Calu3 (cell line): ENCODE measurements at regions not wholly inside any gene's neighbourhood (a gene's known extent, or its start where the extent isn't known, plus 50 kb on each side); places are given as distances from the start of the nearest gene placed in this dataset.

Source experiments
- BruUV-seq: library from RNA; stranded (reverse); fragments of 400-500 nt; replicated peaks from 2 replicates; lab custom pipeline; 2021; lab: Mats Ljungman, UMichigan
- CTCF ChIA-PET: fragments of 300-600 bp; sonication (Branson Sonifier 250); formaldehyde crosslinking; loops from one replicate; lab custom pipeline; 2022; ENCODE audit warnings: antibody characterized with exemption; lab: Charles Lee
- DNase-seq: peaks from one replicate; pipeline ENCODE4 v3.0.0; 2022
- H3K27ac Mint-ChIP-seq: one replicate; pipeline ENCODE4 v1.8.0; 2022; ENCODE audit warnings: mixed read lengths; ENCODE audit not compliant: unreplicated experiment
- H3K27me3 Mint-ChIP-seq: one replicate; pipeline ENCODE4 v1.8.0; 2022; ENCODE audit warnings: mixed read lengths; ENCODE audit not compliant: unreplicated experiment
- H3K36me3 Mint-ChIP-seq: one replicate; pipeline ENCODE4 v1.8.0; 2022; ENCODE audit warnings: mild to moderate bottlenecking, moderate library complexity, mixed read lengths; ENCODE audit not compliant: insufficient read depth, unreplicated experiment
- H3K4me1 Mint-ChIP-seq: one replicate; pipeline ENCODE4 v1.8.0; 2022; ENCODE audit warnings: mild to moderate bottlenecking, low read depth, mixed read lengths; ENCODE audit not compliant: unreplicated experiment
- H3K4me3 Mint-ChIP-seq: one replicate; pipeline ENCODE4 v1.8.0; 2022; ENCODE audit warnings: mild to moderate bottlenecking, low read depth, moderate library complexity, mixed read lengths; ENCODE audit not compliant: unreplicated experiment
- H3K9me3 Mint-ChIP-seq: one replicate; pipeline ENCODE4 v1.8.0; 2022; ENCODE audit warnings: low read depth, mixed read lengths; ENCODE audit not compliant: unreplicated experiment
- intact Hi-C: fragments of 100-400 bp; cut with micrococcal nuclease; formaldehyde crosslinking; loops from one replicate; pipeline ENCODE4 v1.10.0; 2022; ENCODE audit not compliant: unreplicated experiment
- TF ChIP-seq, protein P1 (sequence below): fragments of 200-600 bp; IDR thresholded peaks from one replicate; pipeline ENCODE4 v1.8.0; 2022; ENCODE audit warnings: antibody characterized with exemption; ENCODE audit not compliant: unreplicated experiment

DNA sequence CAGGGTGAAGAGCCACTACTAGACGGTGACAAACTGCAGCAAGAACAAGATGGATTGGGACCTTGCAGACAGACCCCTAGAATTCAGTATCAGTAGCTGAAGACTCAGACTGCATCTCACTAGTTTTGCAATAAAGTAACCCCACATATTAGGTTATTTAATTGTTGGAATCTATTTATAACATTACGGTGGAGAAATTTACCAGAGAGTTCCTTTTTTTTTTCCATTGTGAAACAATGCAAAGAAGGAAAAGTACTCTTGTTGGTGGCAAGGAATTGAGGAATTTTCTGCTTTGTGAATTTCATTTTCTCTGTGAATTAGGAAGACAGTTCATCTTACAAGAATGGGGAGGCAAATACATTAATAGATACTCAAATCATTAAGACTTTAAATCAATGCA lies 185.7 kb upstream of the PPFIA2 start:
- Mint-ChIP-seq H3K27me3 (no peaks in the 10 kb centered on the region), H3K27ac (no peak overlapping the region), H3K9me3 (peaks cover 3% of the 10 kb centered on the region), H3K4me3 (no peak overlapping the region), H3K4me1 (peaks cover 19% of the 10 kb centered on the region), H3K36me3 (no peaks in the 10 kb centered on the region)
- no TSS peak for BruUV-seq
- TF ChIP-seq, protein P1, sequence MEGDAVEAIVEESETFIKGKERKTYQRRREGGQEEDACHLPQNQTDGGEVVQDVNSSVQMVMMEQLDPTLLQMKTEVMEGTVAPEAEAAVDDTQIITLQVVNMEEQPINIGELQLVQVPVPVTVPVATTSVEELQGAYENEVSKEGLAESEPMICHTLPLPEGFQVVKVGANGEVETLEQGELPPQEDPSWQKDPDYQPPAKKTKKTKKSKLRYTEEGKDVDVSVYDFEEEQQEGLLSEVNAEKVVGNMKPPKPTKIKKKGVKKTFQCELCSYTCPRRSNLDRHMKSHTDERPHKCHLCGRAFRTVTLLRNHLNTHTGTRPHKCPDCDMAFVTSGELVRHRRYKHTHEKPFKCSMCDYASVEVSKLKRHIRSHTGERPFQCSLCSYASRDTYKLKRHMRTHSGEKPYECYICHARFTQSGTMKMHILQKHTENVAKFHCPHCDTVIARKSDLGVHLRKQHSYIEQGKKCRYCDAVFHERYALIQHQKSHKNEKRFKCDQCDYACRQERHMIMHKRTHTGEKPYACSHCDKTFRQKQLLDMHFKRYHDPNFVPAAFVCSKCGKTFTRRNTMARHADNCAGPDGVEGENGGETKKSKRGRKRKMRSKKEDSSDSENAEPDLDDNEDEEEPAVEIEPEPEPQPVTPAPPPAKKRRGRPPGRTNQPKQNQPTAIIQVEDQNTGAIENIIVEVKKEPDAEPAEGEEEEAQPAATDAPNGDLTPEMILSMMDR = no peak
- intact Hi-C loops = loop anchor here (5.0 kb wide), 1 partner anchor 237 kb away; no protein-coding TSS in a partner anchor
- CTCF ChIA-PET = no interaction called here
- no peak for DNase-seq

DNA sequence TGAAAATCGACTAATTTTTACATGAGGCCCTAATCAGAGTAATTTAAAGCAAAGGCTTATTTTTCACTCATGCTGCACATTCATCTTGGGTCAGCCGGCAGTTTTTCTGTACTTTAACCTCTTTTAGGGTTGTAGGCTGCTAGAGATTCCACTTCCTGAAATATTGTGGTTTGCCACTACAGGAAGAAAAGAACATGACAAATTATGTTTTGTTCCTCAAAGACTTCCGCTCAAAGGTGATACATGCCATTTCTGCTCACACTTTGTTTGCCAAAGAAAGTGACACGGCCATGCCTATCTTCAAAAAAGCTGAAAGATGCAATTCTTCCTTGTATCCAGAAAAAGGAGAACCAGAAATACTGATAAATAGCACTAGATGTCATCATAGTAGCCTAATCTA lies 183.4 kb upstream of the PPFIA2 start:
- BruUV-seq = no TSS peak
- Mint-ChIP-seq H3K4me3 (no peak overlapping the region), H3K27ac (peak overlapping the region; percentile 65), H3K9me3 (peaks cover 3% of the 10 kb centered on the region), H3K4me1 (peaks cover 19% of the 10 kb centered on the region), H3K27me3 (no peaks in the 10 kb centered on the region), H3K36me3 (no peaks in the 10 kb centered on the region)
- intact Hi-C loops = loop anchor here (2.0 to 5.0 kb wide), 2 partner anchors 240 to 384 kb away; no protein-coding TSS in a partner anchor
- CTCF ChIA-PET = no interaction called here
- TF ChIP-seq, protein P1 = no peak
- peak; percentile 14 for DNase-seq

DNA sequence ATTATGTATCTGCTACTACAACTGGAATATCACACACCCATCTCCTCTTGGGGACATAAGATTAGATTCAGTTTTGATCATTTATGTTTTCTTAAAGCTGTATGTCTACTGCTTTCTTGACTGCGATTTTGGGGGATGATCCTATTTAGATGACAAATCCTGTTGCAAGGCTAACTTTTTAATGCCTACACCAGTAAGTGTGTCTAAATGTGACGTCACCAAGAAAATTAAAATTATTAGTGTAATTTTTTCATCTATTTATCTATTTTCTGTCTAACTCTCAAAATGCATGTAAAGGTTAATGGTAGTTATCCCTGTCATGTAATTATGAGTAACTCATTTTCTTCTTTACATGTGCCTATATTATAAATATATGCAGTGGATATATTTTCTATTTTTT lies 170.9 kb upstream of the PPFIA2 start:
- no peak for DNase-seq
- no peaks in the 10 kb centered on the region for H3K27me3 Mint-ChIP-seq
- H3K36me3 Mint-ChIP-seq = no peaks in the 10 kb centered on the region
- no peak overlapping the region for H3K27ac Mint-ChIP-seq
- intact Hi-C loops = no loop called here
- TF ChIP-seq, protein P1 = no peak
- BruUV-seq = no TSS peak
- H3K9me3 Mint-ChIP-seq = peaks cover 3% of the 10 kb centered on the region
- CTCF ChIA-PET = no interaction called here
- H3K4me3 Mint-ChIP-seq = no peak overlapping the region
- no peaks in the 10 kb centered on the region for H3K4me1 Mint-ChIP-seq

DNA sequence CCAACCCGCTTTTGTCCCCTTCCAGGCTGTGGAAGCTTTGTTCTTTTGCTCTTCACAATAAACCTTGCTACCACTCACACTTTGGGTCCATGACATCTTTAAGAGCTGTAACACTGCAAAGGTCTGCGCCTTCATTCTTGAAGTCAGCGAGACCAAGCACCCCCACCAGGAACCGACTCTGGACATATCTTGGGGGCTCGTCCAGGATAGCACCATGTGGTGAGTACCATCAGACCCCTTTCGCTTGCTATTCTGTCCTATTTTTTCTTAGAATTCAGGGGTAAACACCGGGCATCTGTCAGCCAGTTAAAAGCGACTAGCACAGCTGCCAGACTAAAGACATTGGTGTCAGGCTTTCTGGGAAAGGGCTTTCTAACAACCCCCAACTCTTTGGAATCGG lies 137.6 kb upstream of the PPFIA2 start:
- intact Hi-C loops = no loop called here
- TF ChIP-seq, protein P1 = no peak
- no peak overlapping the region for H3K27ac Mint-ChIP-seq
- H3K4me3 Mint-ChIP-seq = no peak overlapping the region
- no peak for DNase-seq
- no peaks in the 10 kb centered on the region for H3K27me3 Mint-ChIP-seq
- BruUV-seq = no TSS peak
- H3K36me3 Mint-ChIP-seq = peaks cover 5% of the 10 kb centered on the region
- no peaks in the 10 kb centered on the region for H3K4me1 Mint-ChIP-seq
- CTCF ChIA-PET = interaction anchor here (0.6 kb wide), 1 partner anchor 444 kb away, joined by 3 read pairs; no protein-coding TSS in a partner anchor
- peaks cover 24% of the 10 kb centered on the region for H3K9me3 Mint-ChIP-seq
